Stomach smooth muscle (tissue), 2 donors: ENCODE measurements at regions not wholly inside any gene's neighbourhood (a gene's known extent, or its start where the extent isn't known, plus 50 kb on each side); places are given as distances from the start of the nearest gene placed in this dataset.

Experiments
- H3K27ac ChIP-seq: one replicate; pipeline ENCODE4 v1.7.0; 2013; ENCODE audit warnings: mild to moderate bottlenecking, low read length, inconsistent platforms
- H3K27me3 ChIP-seq, 2 donors: one replicate each; pipeline ENCODE4 v1.7.0; 2013; ENCODE audit warnings: low read length in 2 of 2; ENCODE audit not compliant: insufficient read depth in 2 of 2, control insufficient read depth in 1 of 2
- H3K36me3 ChIP-seq, 2 donors: one replicate each; pipeline ENCODE4 v1.7.0; 2013; ENCODE audit warnings: low read length in 2 of 2; ENCODE audit not compliant: control insufficient read depth in 2 of 2, insufficient read depth in 2 of 2
- H3K4me1 ChIP-seq: one replicate; pipeline ENCODE4 v1.7.0; 2013; ENCODE audit warnings: low read length; ENCODE audit not compliant: control insufficient read depth, insufficient read depth
- H3K4me3 ChIP-seq, 2 donors: one replicate each; pipeline ENCODE4 v1.7.0; 2013; ENCODE audit warnings: low read length in 2 of 2
- H3K9ac ChIP-seq, 2 donors: one replicate each; pipeline ENCODE4 v1.7.0; 2013; ENCODE audit warnings: low read length in 2 of 2, mild to moderate bottlenecking in 1 of 2
- H3K9me3 ChIP-seq, 2 donors: one replicate each; pipeline ENCODE4 v1.7.0; 2013; ENCODE audit warnings: low read length in 2 of 2; ENCODE audit not compliant: control insufficient read depth in 2 of 2
- donor health status: healthy.
- donor health status: Pancreatic carcinoma.

GRCh38 chr7:42338231-42338915 is 101.4 kb upstream of the GLI3 start:
- Histone ChIP-seq H3K27me3 (no peaks in the 10 kb centered on the region), H3K9me3 (no peaks in the 10 kb centered on the region), H3K36me3 (no peaks in the 10 kb centered on the region), H3K4me3 (no peak overlapping the region), H3K4me1 (no peaks in the 10 kb centered on the region), H3K9ac (no peak overlapping the region), H3K27ac (no peak overlapping the region)

- H3K27ac ChIP-seq: no peak overlapping the region
- H3K4me3 ChIP-seq: no peak overlapping the region
- H3K36me3 ChIP-seq: no peaks in the 10 kb centered on the region
- H3K9ac ChIP-seq: no peak overlapping the region
- H3K27me3 ChIP-seq: no peaks in the 10 kb centered on the region
- H3K4me1 ChIP-seq: no peaks in the 10 kb centered on the region
- H3K9me3 ChIP-seq: peaks cover 0 to 2% of the 10 kb centered on the region in 2 donors
Observed at GRCh38 chr7:42337225-42337905, 100.4 kb upstream of the GLI3 start.

- Histone ChIP-seq H3K4me1 (no peaks in the 10 kb centered on the region), H3K9me3 (peaks cover 0 to 2% of the 10 kb centered on the region in 2 donors), H3K36me3 (no peaks in the 10 kb centered on the region), H3K27ac (no peak overlapping the region), H3K9ac (no peak overlapping the region), H3K4me3 (no peak overlapping the region), H3K27me3 (no peaks in the 10 kb centered on the region)
Observed at GRCh38 chr7:42332605-42333222, 95.7 kb upstream of the GLI3 start.

GRCh38 chr7:42319631-42320030 is 82.6 kb upstream of the GLI3 start:
- no peaks in the 10 kb centered on the region for H3K9me3 ChIP-seq
- no peak overlapping the region for H3K4me3 ChIP-seq
- H3K27ac ChIP-seq: no peak overlapping the region
- no peaks in the 10 kb centered on the region for H3K4me1 ChIP-seq
- no peak overlapping the region for H3K9ac ChIP-seq
- no peaks in the 10 kb centered on the region for H3K36me3 ChIP-seq
- H3K27me3 ChIP-seq: no peaks in the 10 kb centered on the region

- no peak overlapping the region for H3K4me3 ChIP-seq
- no peak overlapping the region for H3K9ac ChIP-seq
- no peaks in the 10 kb centered on the region for H3K4me1 ChIP-seq
- no peak overlapping the region for H3K27ac ChIP-seq
- no peaks in the 10 kb centered on the region for H3K27me3 ChIP-seq
- peaks cover 0 to 3% of the 10 kb centered on the region in 2 donors for H3K9me3 ChIP-seq
- H3K36me3 ChIP-seq: no peaks in the 10 kb centered on the region
Observed at GRCh38 chr7:42315631-42316030, 78.6 kb upstream of the GLI3 start.

- Histone ChIP-seq H3K27ac (no peak overlapping the region), H3K27me3 (no peaks in the 10 kb centered on the region), H3K4me3 (no peak overlapping the region), H3K9me3 (peaks cover 0 to 3% of the 10 kb centered on the region in 2 donors), H3K4me1 (no peaks in the 10 kb centered on the region), H3K9ac (no peak overlapping the region), H3K36me3 (no peaks in the 10 kb centered on the region)
Observed at GRCh38 chr7:42315103-42315502, 78.1 kb upstream of the GLI3 start.

- Histone ChIP-seq H3K36me3 (no peaks in the 10 kb centered on the region), H3K9ac (no peak overlapping the region), H3K4me1 (no peaks in the 10 kb centered on the region), H3K9me3 (peaks cover 0 to 3% of the 10 kb centered on the region in 2 donors), H3K27ac (no peak overlapping the region), H3K27me3 (no peaks in the 10 kb centered on the region), H3K4me3 (no peak overlapping the region)
Observed at GRCh38 chr7:42314696-42315095, 77.7 kb upstream of the GLI3 start.

GRCh38 chr7:42311195-42311594 is 74.2 kb upstream of the GLI3 start:
- H3K9me3 ChIP-seq: peaks cover 0 to 3% of the 10 kb centered on the region in 2 donors
- no peak overlapping the region for H3K4me3 ChIP-seq
- no peak overlapping the region for H3K9ac ChIP-seq
- no peaks in the 10 kb centered on the region for H3K36me3 ChIP-seq
- H3K4me1 ChIP-seq: no peaks in the 10 kb centered on the region
- no peak overlapping the region for H3K27ac ChIP-seq
- no peaks in the 10 kb centered on the region for H3K27me3 ChIP-seq

- Histone ChIP-seq H3K9me3 (no peaks in the 10 kb centered on the region), H3K27ac (no peak overlapping the region), H3K27me3 (no peaks in the 10 kb centered on the region), H3K4me1 (no peaks in the 10 kb centered on the region), H3K36me3 (no peaks in the 10 kb centered on the region), H3K9ac (no peak overlapping the region), H3K4me3 (no peak overlapping the region)
Observed at GRCh38 chr7:42292991-42293521, 56.0 kb upstream of the GLI3 start.

GRCh38 chr7:42289473-42289872 is 52.5 kb upstream of the GLI3 start:
- Histone ChIP-seq H3K4me1 (no peaks in the 10 kb centered on the region), H3K9me3 (no peaks in the 10 kb centered on the region), H3K27me3 (no peaks in the 10 kb centered on the region), H3K9ac (no peak overlapping the region), H3K27ac (no peak overlapping the region), H3K4me3 (no peak overlapping the region), H3K36me3 (no peaks in the 10 kb centered on the region)
